ENCODE measurements at regions not wholly inside any gene's neighbourhood (a gene's known extent, or its start where the extent isn't known, plus 50 kb on each side); places are given as distances from the start of the nearest gene placed in this dataset.

DNA sequence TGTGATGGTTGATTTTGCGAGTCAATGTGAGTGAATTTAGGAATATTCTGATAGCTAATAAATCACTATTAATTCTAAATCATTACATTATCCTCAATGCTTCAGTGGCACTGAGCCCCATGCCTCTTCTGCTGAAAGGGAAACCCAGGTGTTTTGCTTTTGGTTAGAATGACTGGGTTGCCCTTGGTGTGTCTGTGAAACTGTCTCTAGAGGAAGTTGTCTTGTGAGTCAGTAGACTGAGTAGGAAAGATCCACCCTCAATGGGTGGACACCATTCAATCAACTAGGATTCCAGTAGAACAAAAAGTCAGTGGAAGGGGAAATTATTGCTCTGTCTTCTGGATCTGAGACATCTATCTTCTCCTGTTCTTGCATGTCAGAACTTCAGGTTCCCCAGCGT, 472.4 kb downstream of the ANKRD7 start:
- no peaks in the 10 kb centered on the region for H3K27me3 Mint-ChIP-seq (ENCODE audit: unreplicated experiment)
- H3K9me3 Mint-ChIP-seq (ENCODE audit: unreplicated experiment) = no peaks in the 10 kb centered on the region
- TF ChIP-seq, protein P1, sequence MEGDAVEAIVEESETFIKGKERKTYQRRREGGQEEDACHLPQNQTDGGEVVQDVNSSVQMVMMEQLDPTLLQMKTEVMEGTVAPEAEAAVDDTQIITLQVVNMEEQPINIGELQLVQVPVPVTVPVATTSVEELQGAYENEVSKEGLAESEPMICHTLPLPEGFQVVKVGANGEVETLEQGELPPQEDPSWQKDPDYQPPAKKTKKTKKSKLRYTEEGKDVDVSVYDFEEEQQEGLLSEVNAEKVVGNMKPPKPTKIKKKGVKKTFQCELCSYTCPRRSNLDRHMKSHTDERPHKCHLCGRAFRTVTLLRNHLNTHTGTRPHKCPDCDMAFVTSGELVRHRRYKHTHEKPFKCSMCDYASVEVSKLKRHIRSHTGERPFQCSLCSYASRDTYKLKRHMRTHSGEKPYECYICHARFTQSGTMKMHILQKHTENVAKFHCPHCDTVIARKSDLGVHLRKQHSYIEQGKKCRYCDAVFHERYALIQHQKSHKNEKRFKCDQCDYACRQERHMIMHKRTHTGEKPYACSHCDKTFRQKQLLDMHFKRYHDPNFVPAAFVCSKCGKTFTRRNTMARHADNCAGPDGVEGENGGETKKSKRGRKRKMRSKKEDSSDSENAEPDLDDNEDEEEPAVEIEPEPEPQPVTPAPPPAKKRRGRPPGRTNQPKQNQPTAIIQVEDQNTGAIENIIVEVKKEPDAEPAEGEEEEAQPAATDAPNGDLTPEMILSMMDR (IDR thresholded peaks at IDR 0.05; ENCODE audit: partially characterized antibody, unreplicated experiment) = no peak
- no peak overlapping the region for H3K27ac Mint-ChIP-seq (ENCODE audit: unreplicated experiment)
- no peaks in the 10 kb centered on the region for H3K36me3 Mint-ChIP-seq (ENCODE audit: unreplicated experiment)
- H3K4me3 Mint-ChIP-seq (ENCODE audit: unreplicated experiment) = no peak overlapping the region
- H3K4me1 Mint-ChIP-seq (ENCODE audit: low read depth, unreplicated experiment) = no peaks in the 10 kb centered on the region
- DNase-seq = no peak

DNA sequence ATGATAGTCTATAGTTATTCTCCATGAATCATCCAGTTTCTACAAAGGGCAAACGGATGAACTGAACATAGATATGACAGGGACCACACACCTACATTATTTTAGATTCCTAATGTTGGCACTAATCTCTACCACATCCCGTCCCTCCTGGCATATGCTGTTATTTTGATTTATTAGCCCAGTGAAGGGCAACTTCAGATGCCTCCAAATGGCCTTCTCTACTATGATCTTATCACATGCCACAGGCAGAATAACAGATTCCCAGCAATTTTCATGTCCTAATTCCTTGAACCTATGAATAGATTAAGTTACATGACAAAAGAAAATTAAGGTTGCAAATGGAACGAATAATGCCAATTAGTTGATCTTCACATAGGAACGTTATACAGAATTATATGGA, 474.7 kb downstream of the ANKRD7 start:
- Mint-ChIP-seq H3K27ac (ENCODE audit: unreplicated experiment) (no peak overlapping the region), H3K4me1 (ENCODE audit: low read depth, unreplicated experiment) (no peaks in the 10 kb centered on the region), H3K4me3 (ENCODE audit: unreplicated experiment) (no peak overlapping the region), H3K27me3 (ENCODE audit: unreplicated experiment) (no peaks in the 10 kb centered on the region), H3K9me3 (ENCODE audit: unreplicated experiment) (no peaks in the 10 kb centered on the region), H3K36me3 (ENCODE audit: unreplicated experiment) (no peaks in the 10 kb centered on the region)
- no peak for DNase-seq
- TF ChIP-seq, protein P1 (IDR thresholded peaks at IDR 0.05; ENCODE audit: partially characterized antibody, unreplicated experiment) = no peak

DNA sequence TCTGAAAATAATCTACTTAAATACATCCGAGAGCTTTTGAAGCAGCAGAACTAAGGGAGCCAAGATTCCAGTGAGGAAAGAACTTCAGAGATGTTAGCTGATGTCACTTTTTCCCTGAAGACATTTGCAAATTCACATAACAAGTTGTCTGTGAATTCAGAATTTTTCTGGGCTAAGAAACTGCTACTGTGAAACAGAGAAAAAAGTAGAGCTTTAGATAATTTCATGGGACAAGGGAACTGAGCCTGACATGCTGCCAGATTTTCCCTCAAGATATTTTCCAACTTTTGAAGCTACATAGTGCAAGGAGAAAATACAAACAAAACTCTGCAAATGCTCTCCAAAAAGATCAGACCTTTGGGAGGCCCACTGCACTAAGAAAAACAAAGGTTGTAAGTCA, 484.2 kb downstream of the ANKRD7 start:
- Mint-ChIP-seq H3K27ac (ENCODE audit: unreplicated experiment) (no peak overlapping the region), H3K27me3 (ENCODE audit: unreplicated experiment) (no peaks in the 10 kb centered on the region), H3K4me1 (ENCODE audit: low read depth, unreplicated experiment) (no peaks in the 10 kb centered on the region), H3K4me3 (ENCODE audit: unreplicated experiment) (no peak overlapping the region), H3K36me3 (ENCODE audit: unreplicated experiment) (no peaks in the 10 kb centered on the region), H3K9me3 (ENCODE audit: unreplicated experiment) (no peaks in the 10 kb centered on the region)
- TF ChIP-seq, protein P1 (IDR thresholded peaks at IDR 0.05; ENCODE audit: partially characterized antibody, unreplicated experiment) = no peak
- no peak for DNase-seq

DNA sequence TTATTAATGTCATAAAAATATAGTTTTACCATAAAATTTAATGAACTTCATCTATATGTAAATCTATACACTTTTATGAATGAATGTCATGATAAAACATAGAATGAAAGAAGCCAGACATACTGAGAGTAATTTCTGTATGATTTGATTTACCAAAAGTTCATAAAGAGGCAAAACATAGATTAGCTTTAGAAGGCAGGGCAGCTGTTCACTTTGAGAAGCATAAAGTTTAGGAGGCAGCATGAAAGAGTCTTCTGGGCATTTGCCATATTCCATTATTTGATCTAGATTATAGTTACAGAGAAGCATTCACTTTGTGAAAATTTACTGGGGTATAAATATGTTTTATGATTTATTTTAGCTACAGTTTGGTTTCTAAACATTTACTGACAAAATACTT, 487.2 kb downstream of the ANKRD7 start:
- H3K9me3 Mint-ChIP-seq (ENCODE audit: unreplicated experiment) = no peaks in the 10 kb centered on the region
- no peaks in the 10 kb centered on the region for H3K4me1 Mint-ChIP-seq (ENCODE audit: low read depth, unreplicated experiment)
- no peak for DNase-seq
- TF ChIP-seq, protein P1 (IDR thresholded peaks at IDR 0.05; ENCODE audit: partially characterized antibody, unreplicated experiment) = no peak
- H3K27ac Mint-ChIP-seq (ENCODE audit: unreplicated experiment) = no peak overlapping the region
- H3K27me3 Mint-ChIP-seq (ENCODE audit: unreplicated experiment) = no peaks in the 10 kb centered on the region
- no peak overlapping the region for H3K4me3 Mint-ChIP-seq (ENCODE audit: unreplicated experiment)
- no peaks in the 10 kb centered on the region for H3K36me3 Mint-ChIP-seq (ENCODE audit: unreplicated experiment)

DNA sequence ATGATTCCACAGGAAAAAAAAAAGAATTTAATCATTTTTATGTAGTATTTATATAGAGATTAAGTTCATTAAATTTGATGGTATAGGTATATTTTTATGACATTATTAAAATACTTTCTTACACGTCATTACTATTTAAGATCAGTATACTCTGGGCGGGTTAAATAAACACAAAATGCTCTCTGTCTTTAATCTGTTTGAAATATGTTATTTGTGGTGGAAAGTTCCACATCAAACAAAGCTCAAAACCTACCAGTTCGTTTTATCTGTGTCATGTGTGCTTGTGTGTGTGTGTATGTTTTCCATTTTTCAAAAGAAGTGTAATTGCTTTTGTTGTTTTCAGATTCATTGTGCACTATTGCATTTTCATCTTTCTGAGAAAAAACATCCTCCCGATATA, 488.5 kb downstream of the ANKRD7 start:
- no peaks in the 10 kb centered on the region for H3K9me3 Mint-ChIP-seq (ENCODE audit: unreplicated experiment)
- H3K27ac Mint-ChIP-seq (ENCODE audit: unreplicated experiment) = no peak overlapping the region
- H3K4me3 Mint-ChIP-seq (ENCODE audit: unreplicated experiment) = no peak overlapping the region
- no peaks in the 10 kb centered on the region for H3K36me3 Mint-ChIP-seq (ENCODE audit: unreplicated experiment)
- no peak for DNase-seq
- no peaks in the 10 kb centered on the region for H3K27me3 Mint-ChIP-seq (ENCODE audit: unreplicated experiment)
- no peaks in the 10 kb centered on the region for H3K4me1 Mint-ChIP-seq (ENCODE audit: low read depth, unreplicated experiment)
- TF ChIP-seq, protein P1 (IDR thresholded peaks at IDR 0.05; ENCODE audit: partially characterized antibody, unreplicated experiment) = no peak

Data from glutamatergic neuron (in vitro differentiated cells).